Neural cell (in vitro differentiated cells): ENCODE measurements at regions not wholly inside any gene's neighbourhood (a gene's known extent, or its start where the extent isn't known, plus 50 kb on each side); places are given as distances from the start of the nearest gene placed in this dataset.

Experiments
- H2AFZ ChIP-seq: fragments of 200-600, 300-800 bp; sonication (generic), shearing (Covaris generic); 2 replicates; pipeline ENCODE4 v1.6.0; 2014; ENCODE audit warnings: low read depth, mild to moderate bottlenecking, antibody characterized with exemption, low read length, moderate library complexity
- H3F3A ChIP-seq: fragments of 200-600 bp; shearing (Covaris generic); 2 replicates; pipeline ENCODE4 v1.6.1; 2016; ENCODE audit warnings: mild to moderate bottlenecking, moderate library complexity, mixed read lengths, antibody characterized with exemption, low read length; ENCODE audit not compliant: insufficient read depth, poor library complexity, severe bottlenecking
- H3K27ac ChIP-seq: fragments of 200-600, 300-800 bp; sonication (generic), shearing (Covaris generic); 2 replicates; pipeline ENCODE4 v1.5.1; 2014; ENCODE audit warnings: mild to moderate bottlenecking, low read length, moderate library complexity
- H3K27me3 ChIP-seq: fragments of 300-800, 200-600 bp; sonication (generic), shearing (Covaris generic); 2 replicates; pipeline ENCODE4 v1.6.0; 2014; ENCODE audit warnings: mild to moderate bottlenecking, low read depth, low read length, moderate library complexity; ENCODE audit not compliant: insufficient read depth
- H3K36me3 ChIP-seq: fragments of 300-800, 200-600 bp; sonication (generic), shearing (Covaris generic); 2 replicates; pipeline ENCODE4 v1.5.1; 2014; ENCODE audit warnings: mild to moderate bottlenecking, antibody characterized with exemption, low read length, moderate library complexity; ENCODE audit not compliant: insufficient read depth
- H3K4me2 ChIP-seq: fragments of 300-800, 200-600 bp; sonication (generic), shearing (Covaris generic); 2 replicates; pipeline ENCODE4 v1.6.0; 2014; ENCODE audit warnings: mild to moderate bottlenecking, low read length
- H3K4me3 ChIP-seq: fragments of 300-800, 200-600 bp; sonication (generic), shearing (Covaris generic); 2 replicates; pipeline ENCODE4 v1.5.1; 2014; ENCODE audit warnings: mild to moderate bottlenecking, low read length, moderate library complexity
- H3K79me2 ChIP-seq: fragments of 200-600 bp; shearing (Covaris generic); replicated peaks from 2 replicates; pipeline ENCODE4 v1.6.0; 2014; ENCODE audit warnings: mild to moderate bottlenecking, low read length, moderate library complexity; ENCODE audit not compliant: insufficient read depth
- H3K9ac ChIP-seq: fragments of 300-800, 200-600 bp; sonication (generic), shearing (Covaris generic); 2 replicates; pipeline ENCODE4 v1.6.1; 2016; ENCODE audit warnings: mild to moderate bottlenecking, low read length, mixed read lengths
- H3K9me2 ChIP-seq: fragments of 200-600 bp; shearing (Covaris generic); 2 replicates; pipeline ENCODE4 v1.6.1; 2016; ENCODE audit warnings: mild to moderate bottlenecking, low read length, mixed read lengths; ENCODE audit not compliant: insufficient read depth
- H3K9me3 ChIP-seq: fragments of 200-600, 300-800 bp; sonication (generic), shearing (Covaris generic); 2 replicates; pipeline ENCODE4 v1.6.1; 2016; ENCODE audit warnings: mild to moderate bottlenecking, mixed run types, low read length, moderate library complexity, mixed read lengths
- H4K20me1 ChIP-seq: fragments of 200-600 bp; shearing (Covaris generic); 2 replicates; pipeline ENCODE4 v1.6.1; 2016; ENCODE audit warnings: mild to moderate bottlenecking, mixed run types; ENCODE audit not compliant: insufficient read depth
- CTCF ChIP-seq: fragments of 450-650 bp; IDR thresholded peaks from 2 replicates; pipeline ENCODE4 v1.5.1; 2014; ENCODE audit warnings: antibody characterized with exemption, mild to moderate bottlenecking, moderate library complexity; ENCODE audit not compliant: poor library complexity, severe bottlenecking
- EP300 ChIP-seq: fragments of 450-650 bp; conservative IDR thresholded peaks from 2 replicates; pipeline ENCODE4 v1.6.1; 2014; ENCODE audit warnings: antibody characterized with exemption, mild to moderate bottlenecking, moderate library complexity; ENCODE audit not compliant: poor library complexity, severe bottlenecking
- EZH2 ChIP-seq: fragments of 200-600, 300-800 bp; shearing (Covaris generic), sonication (generic); IDR thresholded peaks from 2 replicates; pipeline ENCODE4 v1.6.1; 2014; ENCODE audit warnings: antibody characterized with exemption, low read length, borderline replicate concordance, mild to moderate bottlenecking; ENCODE audit not compliant: insufficient read depth, poor library complexity, severe bottlenecking
- MXI1 ChIP-seq: fragments of 450-650 bp; conservative IDR thresholded peaks from 2 replicates; pipeline ENCODE4 v1.6.1; 2014; ENCODE audit warnings: antibody characterized with exemption, mild to moderate bottlenecking; ENCODE audit not compliant: poor library complexity, severe bottlenecking
- POLR2AphosphoS5 ChIP-seq: IDR thresholded peaks from 2 replicates; pipeline ENCODE4 v1.6.1; 2012
- RAD21 ChIP-seq: fragments of 450-650 bp; conservative IDR thresholded peaks from 2 replicates; pipeline ENCODE4 v1.6.1; 2014; ENCODE audit warnings: antibody characterized with exemption, mild to moderate bottlenecking, moderate library complexity
- REST ChIP-seq: IDR thresholded peaks from 2 replicates; pipeline ENCODE4 v1.6.1; 2012; ENCODE audit warnings: borderline replicate concordance
- SMC3 ChIP-seq: fragments of 450-650 bp; conservative IDR thresholded peaks from 2 replicates; pipeline ENCODE4 v1.6.1; 2014; ENCODE audit warnings: antibody characterized with exemption, mild to moderate bottlenecking, moderate library complexity; ENCODE audit not compliant: poor library complexity
- TAF1 ChIP-seq: IDR thresholded peaks from 2 replicates; pipeline ENCODE4 v1.6.1; 2012; ENCODE audit warnings: low read depth

- Histone ChIP-seq H3K9me2 (no peaks in the 10 kb centered on the region), H3K27me3 (peaks cover 24% of the 10 kb centered on the region), H4K20me1 (no peaks in the 10 kb centered on the region), H3K4me2 (peak overlapping the region; percentile 76), H3K9ac (peak overlapping the region; percentile 43), H3K79me2 (no peaks in the 10 kb centered on the region), H3K4me3 (peak overlapping the region; percentile 97), H3K36me3 (no peaks in the 10 kb centered on the region), H2AFZ (peak overlapping the region; percentile 51), H3F3A (no peaks in the 10 kb centered on the region), H3K9me3 (no peaks in the 10 kb centered on the region), H3K27ac (no peak overlapping the region)
- TF ChIP-seq SMC3 (no peak), POLR2AphosphoS5 (no peak), EP300 (no peak), REST (no peak), TAF1 (no peak), MXI1 (no peak), EZH2 (no peak), CTCF (no peak), RAD21 (no peak)
These were observed 58.4 kb upstream of the WNT7B start for GRCh38 chr22:46035380-46035741.

- Histone ChIP-seq H3K9me2 (no peaks in the 10 kb centered on the region), H3K9me3 (no peaks in the 10 kb centered on the region), H3F3A (no peaks in the 10 kb centered on the region), H3K4me3 (peak overlapping the region; percentile 97), H2AFZ (peak overlapping the region; percentile 95), H4K20me1 (no peaks in the 10 kb centered on the region), H3K27me3 (peaks cover 30% of the 10 kb centered on the region), H3K36me3 (no peaks in the 10 kb centered on the region), H3K27ac (peak overlapping the region; percentile 73), H3K79me2 (no peaks in the 10 kb centered on the region), H3K9ac (peak overlapping the region; percentile 84), H3K4me2 (peak overlapping the region; percentile 70)
- TF ChIP-seq SMC3, result no peak
- peak; percentile 52 for TF ChIP-seq REST
- peak; percentile 98 for TF ChIP-seq POLR2AphosphoS5
- peak; percentile 55 for TF ChIP-seq TAF1
- peak; percentile 67 for TF ChIP-seq EP300
- TF ChIP-seq MXI1, result peak; percentile 57
These were observed 59.0 kb upstream of the WNT7B start for GRCh38 chr22:46035742-46036557.
